ENCODE measurements at regions not wholly inside any gene's neighbourhood (a gene's known extent, or its start where the extent isn't known, plus 50 kb on each side); places are given as distances from the start of the nearest gene placed in this dataset.

DNA sequence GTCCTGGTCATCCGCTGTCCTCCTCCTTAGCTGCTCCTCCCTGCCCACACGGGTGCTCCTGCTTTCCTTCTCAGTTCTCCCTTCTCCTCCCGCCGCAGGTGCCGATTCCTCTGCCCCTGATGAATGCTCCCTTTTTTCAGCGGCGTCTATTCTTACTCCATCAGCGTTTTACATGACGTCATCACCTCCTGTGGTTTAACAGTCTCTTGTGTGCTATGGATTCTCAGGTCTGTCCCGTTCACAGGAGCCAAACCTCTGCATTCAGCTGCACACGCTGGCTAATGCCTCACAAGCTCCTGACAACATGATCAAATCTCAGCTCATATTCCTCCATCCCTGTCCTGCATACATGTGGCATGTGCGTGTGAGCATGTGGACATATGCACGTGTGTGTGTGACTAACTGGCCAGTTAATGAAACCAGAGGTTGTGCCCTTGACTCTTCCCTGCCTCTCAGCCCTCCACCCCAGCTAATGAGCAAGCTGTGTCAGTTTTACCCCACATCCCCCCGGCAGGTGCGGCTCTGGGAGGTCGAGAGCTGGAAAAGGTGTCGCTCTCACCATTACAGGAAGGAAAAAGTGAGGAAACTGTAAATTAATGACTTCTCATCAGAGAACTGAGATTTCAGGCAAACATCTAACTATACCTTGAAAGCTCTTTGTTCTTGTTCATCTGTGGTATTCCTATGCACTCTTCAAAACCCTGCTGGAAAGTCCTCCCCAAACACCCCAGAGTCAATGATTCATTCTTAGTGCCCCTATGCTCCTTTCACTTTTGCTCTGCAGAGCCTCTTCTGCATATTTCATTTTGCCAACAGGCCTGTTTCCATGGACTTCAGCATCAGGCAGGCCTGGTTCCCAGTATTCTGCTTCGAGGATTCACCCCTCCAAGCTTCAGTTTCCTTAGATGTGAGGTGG, 163.1 kb downstream of the TTLL2 start:
- TF ChIP-seq, protein P1, sequence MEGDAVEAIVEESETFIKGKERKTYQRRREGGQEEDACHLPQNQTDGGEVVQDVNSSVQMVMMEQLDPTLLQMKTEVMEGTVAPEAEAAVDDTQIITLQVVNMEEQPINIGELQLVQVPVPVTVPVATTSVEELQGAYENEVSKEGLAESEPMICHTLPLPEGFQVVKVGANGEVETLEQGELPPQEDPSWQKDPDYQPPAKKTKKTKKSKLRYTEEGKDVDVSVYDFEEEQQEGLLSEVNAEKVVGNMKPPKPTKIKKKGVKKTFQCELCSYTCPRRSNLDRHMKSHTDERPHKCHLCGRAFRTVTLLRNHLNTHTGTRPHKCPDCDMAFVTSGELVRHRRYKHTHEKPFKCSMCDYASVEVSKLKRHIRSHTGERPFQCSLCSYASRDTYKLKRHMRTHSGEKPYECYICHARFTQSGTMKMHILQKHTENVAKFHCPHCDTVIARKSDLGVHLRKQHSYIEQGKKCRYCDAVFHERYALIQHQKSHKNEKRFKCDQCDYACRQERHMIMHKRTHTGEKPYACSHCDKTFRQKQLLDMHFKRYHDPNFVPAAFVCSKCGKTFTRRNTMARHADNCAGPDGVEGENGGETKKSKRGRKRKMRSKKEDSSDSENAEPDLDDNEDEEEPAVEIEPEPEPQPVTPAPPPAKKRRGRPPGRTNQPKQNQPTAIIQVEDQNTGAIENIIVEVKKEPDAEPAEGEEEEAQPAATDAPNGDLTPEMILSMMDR (IDR thresholded peaks at IDR 0.05): no peak
- no peak for TF ChIP-seq POLR2A (IDR thresholded peaks at IDR 0.05)
